Lung (tissue), 11 donors: ENCODE measurements at regions not wholly inside any gene's neighbourhood (a gene's known extent, or its start where the extent isn't known, plus 50 kb on each side); places are given as distances from the start of the nearest gene placed in this dataset.

ENCODE experiments used
- ATAC-seq: fragments of 200-7000 bp; cut with Tn5 transposase; one replicate; pipeline ENCODE4 v1.9.1; 2020; ENCODE audit warnings: moderate number of reproducible peaks; ENCODE audit not compliant: insufficient read depth, low FRiP score
- DNase-seq, 3 donors: peaks; one replicate each; pipeline ENCODE4 v3.0.0-alpha.2; 2013 to 2017
- H3K27ac ChIP-seq, 2 donors: one replicate each; pipeline ENCODE4 v1.5.1; 2013; ENCODE audit warnings: mild to moderate bottlenecking in 2 of 2, moderate library complexity in 2 of 2, control low read depth in 1 of 2, inconsistent platforms in 1 of 2, low read depth in 1 of 2, low read length in 1 of 2
- H3K27me3 ChIP-seq, 3 donors: one replicate each; pipeline ENCODE4 v1.5.1; 2013; ENCODE audit warnings: low read length in 2 of 3; ENCODE audit not compliant: control insufficient read depth in 3 of 3, insufficient read depth in 3 of 3
- H3K36me3 ChIP-seq, 4 donors: one replicate each; pipeline ENCODE4 v1.5.1; 2013; ENCODE audit warnings: low read length in 4 of 4, mild to moderate bottlenecking in 1 of 4, moderate library complexity in 1 of 4; ENCODE audit not compliant: control insufficient read depth in 4 of 4, insufficient read depth in 4 of 4
- H3K4me1 ChIP-seq, 5 donors: one replicate each; pipeline ENCODE4 v1.5.1; 2013; ENCODE audit warnings: low read length in 5 of 5, mild to moderate bottlenecking in 2 of 5, moderate library complexity in 1 of 5; ENCODE audit not compliant: control insufficient read depth in 5 of 5, insufficient read depth in 5 of 5
- H3K4me3 ChIP-seq: one replicate; pipeline ENCODE4 v1.5.1; 2013; ENCODE audit warnings: mild to moderate bottlenecking, control low read depth, moderate library complexity
- H3K9ac ChIP-seq, 2 donors: one replicate each; pipeline ENCODE4 v1.5.1; 2013; ENCODE audit warnings: low read length in 2 of 2, control low read depth in 1 of 2; ENCODE audit not compliant: insufficient read depth in 1 of 2
- H3K9me3 ChIP-seq, 4 donors: one replicate each; pipeline ENCODE4 v1.5.1; 2013; ENCODE audit warnings: low read length in 3 of 4, mild to moderate bottlenecking in 1 of 4, moderate library complexity in 1 of 4; ENCODE audit not compliant: control insufficient read depth in 4 of 4, insufficient read depth in 3 of 4
- CTCF ChIP-seq: IDR thresholded peaks from 2 replicates; pipeline ENCODE4 v1.5.1; 2012; ENCODE audit warnings: mild to moderate bottlenecking; ENCODE audit errors: control extremely low read depth, extremely low read depth
- WGBS, 2 donors: extraction: QIAGEN DNeasy Blood & Tissue Kit; methylation state at CpG; one replicate each; pipeline ENCODE4 v1.1.7; 2013; 5-methylcytosine and 5-hydroxymethylcytosine counted together
- donor health status: control.
- donor health status: control.
- donor health status: Bipolar disorder and iron deficiency.
- donor health status: healthy.
- donor health status: DM: yes; HTN: yes; CAD: no.

- Histone ChIP-seq H3K4me1 (no peaks in the 10 kb centered on the region), H3K4me3 (no peak overlapping the region), H3K36me3 (no peaks in the 10 kb centered on the region), H3K9me3 (peaks cover 0 to 2% (median 0%) of the 10 kb centered on the region in 4 donors), H3K27ac (no peak overlapping the region), H3K9ac (no peak overlapping the region), H3K27me3 (peaks cover 0 to 3% (median 0%) of the 10 kb centered on the region in 3 donors)
- WGBS, 2 donors = 79 to 91% methylated on average over 6 of the region's 6 CpGs
- no peak for TF ChIP-seq CTCF
- no peak for DNase-seq
- ATAC-seq = no peak
These were observed 96.1 kb upstream of the XYLT1 start for GRCh38 chr16:17566656-17567450.

- no peak for DNase-seq
- Histone ChIP-seq H3K36me3 (no peaks in the 10 kb centered on the region), H3K9ac (no peak overlapping the region), H3K4me1 (no peaks in the 10 kb centered on the region), H3K4me3 (no peak overlapping the region), H3K27ac (no peak overlapping the region), H3K27me3 (peaks cover 0 to under 1% (median 0%) of the 10 kb centered on the region in 3 donors), H3K9me3 (peaks cover 0 to 2% (median 0%) of the 10 kb centered on the region in 4 donors)
- ATAC-seq = no peak
- WGBS, 2 donors = 48 to 58% methylated on average over 1 of the region's 1 CpG
- no peak for TF ChIP-seq CTCF
These were observed 95.3 kb upstream of the XYLT1 start for GRCh38 chr16:17566075-17566474.

- ATAC-seq (no peak), DNase-seq (no peak)
- Histone ChIP-seq H3K4me1 (no peaks in the 10 kb centered on the region), H3K27me3 (no peaks in the 10 kb centered on the region), H3K4me3 (no peak overlapping the region), H3K9ac (no peak overlapping the region), H3K9me3 (peaks cover 0 to 2% (median 0%) of the 10 kb centered on the region in 4 donors), H3K36me3 (no peaks in the 10 kb centered on the region), H3K27ac (no peak overlapping the region)
- no peak for TF ChIP-seq CTCF
- WGBS, 2 donors = 95 to 98% methylated on average over 3 of the region's 3 CpGs
These were observed 94.8 kb upstream of the XYLT1 start for GRCh38 chr16:17565605-17566004.
